ENCODE measurements at regions not wholly inside any gene's neighbourhood (a gene's known extent, or its start where the extent isn't known, plus 50 kb on each side); places are given as distances from the start of the nearest gene placed in this dataset.

DNA sequence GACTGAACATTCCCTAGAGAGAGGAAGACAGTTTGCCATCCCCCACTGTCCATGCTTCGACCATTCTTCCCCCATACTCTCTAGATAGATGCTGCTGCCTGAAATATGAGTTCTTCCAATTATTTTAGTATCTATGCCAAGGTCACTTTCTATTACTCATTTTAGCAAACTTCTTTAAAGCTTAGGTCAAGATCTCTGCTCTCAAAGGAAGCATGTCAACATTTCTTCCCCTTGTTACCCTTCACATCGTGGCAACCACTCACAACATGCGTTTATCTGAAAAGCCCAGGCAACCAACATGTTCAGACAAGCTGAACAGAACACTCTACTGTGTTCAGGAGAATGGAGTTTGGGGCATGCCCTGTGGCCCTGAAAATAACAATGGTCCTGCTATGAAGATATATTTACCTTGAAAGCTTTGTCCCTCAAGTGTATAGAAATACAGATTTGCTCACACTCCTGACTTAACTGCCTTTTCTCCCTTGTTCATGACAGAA is 138.4 kb upstream of the KIF2A start:
- Histone ChIP-seq H3K79me2 (ENCODE audit: low read length) (no peaks in the 10 kb centered on the region), H3K4me1 (ENCODE audit: low read length) (no peaks in the 10 kb centered on the region), H4K20me1 (ENCODE audit: insufficient read depth, low read length) (no peaks in the 10 kb centered on the region), H3K4me3 (ENCODE audit: low read length) (no peak overlapping the region), H3K9me3 (ENCODE audit: insufficient read depth, low read length) (no peaks in the 10 kb centered on the region), H3K4me2 (ENCODE audit: low read length) (no peak overlapping the region), H3K9ac (ENCODE audit: low read length) (no peak overlapping the region), H3K36me3 (replicated peaks; ENCODE audit: low read depth, low read length) (no peaks in the 10 kb centered on the region), H2AFZ (ENCODE audit: low read depth, low read length) (no peak overlapping the region), H3K27ac (ENCODE audit: low read length) (no peak overlapping the region), H3K27me3 (ENCODE audit: low read depth, low read length) (no peaks in the 10 kb centered on the region)
- TF ChIP-seq EZH2phosphoT487 (IDR thresholded peaks at IDR 0.05; ENCODE audit: low read depth), result no peak
- TF ChIP-seq, protein P1, sequence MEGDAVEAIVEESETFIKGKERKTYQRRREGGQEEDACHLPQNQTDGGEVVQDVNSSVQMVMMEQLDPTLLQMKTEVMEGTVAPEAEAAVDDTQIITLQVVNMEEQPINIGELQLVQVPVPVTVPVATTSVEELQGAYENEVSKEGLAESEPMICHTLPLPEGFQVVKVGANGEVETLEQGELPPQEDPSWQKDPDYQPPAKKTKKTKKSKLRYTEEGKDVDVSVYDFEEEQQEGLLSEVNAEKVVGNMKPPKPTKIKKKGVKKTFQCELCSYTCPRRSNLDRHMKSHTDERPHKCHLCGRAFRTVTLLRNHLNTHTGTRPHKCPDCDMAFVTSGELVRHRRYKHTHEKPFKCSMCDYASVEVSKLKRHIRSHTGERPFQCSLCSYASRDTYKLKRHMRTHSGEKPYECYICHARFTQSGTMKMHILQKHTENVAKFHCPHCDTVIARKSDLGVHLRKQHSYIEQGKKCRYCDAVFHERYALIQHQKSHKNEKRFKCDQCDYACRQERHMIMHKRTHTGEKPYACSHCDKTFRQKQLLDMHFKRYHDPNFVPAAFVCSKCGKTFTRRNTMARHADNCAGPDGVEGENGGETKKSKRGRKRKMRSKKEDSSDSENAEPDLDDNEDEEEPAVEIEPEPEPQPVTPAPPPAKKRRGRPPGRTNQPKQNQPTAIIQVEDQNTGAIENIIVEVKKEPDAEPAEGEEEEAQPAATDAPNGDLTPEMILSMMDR (IDR thresholded peaks at IDR 0.05; ENCODE audit: low read depth, low read length), result no peak

DNA sequence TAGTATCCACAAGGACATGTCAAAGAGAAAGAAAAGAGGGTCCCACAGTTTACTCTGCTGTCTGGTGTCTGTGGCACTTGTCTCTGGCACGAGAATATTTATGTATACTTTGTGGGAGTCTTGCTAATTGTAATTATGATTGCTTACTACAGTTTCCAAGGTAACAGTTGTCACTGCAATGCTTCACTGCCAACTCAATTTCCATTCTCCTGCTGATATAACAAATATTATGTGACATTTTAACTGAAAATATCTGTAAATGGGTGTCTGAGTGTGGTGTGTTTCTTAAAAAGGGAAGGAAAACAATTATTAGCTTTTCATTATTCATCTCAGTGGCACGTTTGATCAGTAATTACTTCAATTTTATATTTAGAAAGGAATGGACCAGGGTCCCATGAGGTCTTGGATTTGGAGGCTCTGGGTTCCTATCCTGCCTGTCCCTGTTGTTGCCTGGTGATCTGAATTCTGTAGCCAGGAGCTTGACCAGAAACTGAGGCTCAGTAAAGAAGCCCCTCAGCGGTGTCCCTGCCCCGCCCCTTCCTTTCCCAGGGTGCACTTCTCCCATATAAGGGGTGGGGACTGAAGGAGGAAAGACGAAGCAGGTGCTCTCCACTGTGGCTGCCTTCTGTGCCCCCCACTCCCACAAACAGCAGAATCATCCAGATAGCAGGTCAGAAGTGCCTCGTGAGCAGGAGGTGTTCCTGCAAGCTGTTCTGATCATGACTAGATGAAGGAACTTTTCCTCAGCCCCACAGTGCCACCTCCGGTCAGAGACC is 137.3 kb upstream of the KIF2A start:
- Histone ChIP-seq H3K27me3 (ENCODE audit: low read depth, low read length) (no peaks in the 10 kb centered on the region), H4K20me1 (ENCODE audit: insufficient read depth, low read length) (no peaks in the 10 kb centered on the region), H2AFZ (ENCODE audit: low read depth, low read length) (no peak overlapping the region), H3K79me2 (ENCODE audit: low read length) (no peaks in the 10 kb centered on the region), H3K36me3 (replicated peaks; ENCODE audit: low read depth, low read length) (no peaks in the 10 kb centered on the region), H3K9ac (ENCODE audit: low read length) (no peak overlapping the region), H3K9me3 (ENCODE audit: insufficient read depth, low read length) (no peaks in the 10 kb centered on the region), H3K4me1 (ENCODE audit: low read length) (no peaks in the 10 kb centered on the region), H3K4me2 (ENCODE audit: low read length) (no peak overlapping the region), H3K27ac (ENCODE audit: low read length) (no peak overlapping the region), H3K4me3 (ENCODE audit: low read length) (no peak overlapping the region)
- TF ChIP-seq, protein P1 (IDR thresholded peaks at IDR 0.05; ENCODE audit: low read depth, low read length), result no peak
- no peak for TF ChIP-seq EZH2phosphoT487 (IDR thresholded peaks at IDR 0.05; ENCODE audit: low read depth)

DNA sequence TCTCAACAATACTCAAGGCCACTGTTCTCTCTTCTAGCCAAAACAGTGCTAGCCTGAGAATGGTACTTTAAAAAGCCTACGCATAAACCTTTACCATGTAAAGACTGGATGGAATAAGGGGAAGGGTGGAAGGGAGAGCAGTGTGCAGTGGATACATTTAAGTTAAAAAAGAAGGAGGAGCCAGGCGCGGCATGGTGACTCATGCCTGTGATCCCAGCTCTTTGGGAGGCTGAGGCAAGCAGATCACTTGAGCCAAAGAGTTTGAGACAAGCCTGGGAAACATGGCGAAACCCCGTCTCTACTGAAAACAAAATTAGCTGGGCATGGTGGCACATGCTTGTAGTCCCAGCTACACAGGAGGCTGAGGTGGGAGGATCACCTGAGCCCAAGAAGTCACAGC is 127.7 kb upstream of the KIF2A start:
- H3K27ac ChIP-seq (ENCODE audit: low read length), result no peak overlapping the region
- TF ChIP-seq EZH2phosphoT487 (IDR thresholded peaks at IDR 0.05; ENCODE audit: low read depth), result no peak
- H3K9ac ChIP-seq (ENCODE audit: low read length), result no peak overlapping the region
- no peaks in the 10 kb centered on the region for H3K79me2 ChIP-seq (ENCODE audit: low read length)
- H3K9me3 ChIP-seq (ENCODE audit: insufficient read depth, low read length), result no peaks in the 10 kb centered on the region
- H3K4me2 ChIP-seq (ENCODE audit: low read length), result no peak overlapping the region
- H3K27me3 ChIP-seq (ENCODE audit: low read depth, low read length), result no peaks in the 10 kb centered on the region
- H3K4me1 ChIP-seq (ENCODE audit: low read length), result no peaks in the 10 kb centered on the region
- no peaks in the 10 kb centered on the region for H4K20me1 ChIP-seq (ENCODE audit: insufficient read depth, low read length)
- no peak overlapping the region for H3K4me3 ChIP-seq (ENCODE audit: low read length)
- H2AFZ ChIP-seq (ENCODE audit: low read depth, low read length), result no peak overlapping the region
- no peaks in the 10 kb centered on the region for H3K36me3 ChIP-seq (replicated peaks; ENCODE audit: low read depth, low read length)

DNA sequence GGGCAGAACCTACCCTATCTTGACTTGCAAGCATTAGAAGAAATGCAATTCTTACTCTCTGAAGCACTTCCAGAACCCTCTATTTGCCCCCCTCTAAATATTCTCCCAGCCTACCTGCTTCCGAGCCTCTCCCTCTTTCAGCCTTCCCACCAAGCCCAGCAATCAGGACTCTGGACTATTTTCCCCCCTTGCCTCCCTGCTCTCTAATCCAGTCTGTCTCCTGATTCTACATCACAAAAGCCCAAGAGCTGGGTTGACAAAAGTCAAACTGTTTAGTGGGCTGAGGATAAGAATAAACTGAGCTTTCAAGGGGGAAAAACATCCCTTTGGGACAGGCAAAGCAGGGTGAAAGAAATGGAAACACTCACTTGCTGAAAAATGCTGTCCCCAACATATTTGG is 123.2 kb upstream of the KIF2A start:
- H4K20me1 ChIP-seq (ENCODE audit: insufficient read depth, low read length), result no peaks in the 10 kb centered on the region
- H3K9me3 ChIP-seq (ENCODE audit: insufficient read depth, low read length), result no peaks in the 10 kb centered on the region
- H3K27ac ChIP-seq (ENCODE audit: low read length), result no peak overlapping the region
- H3K4me2 ChIP-seq (ENCODE audit: low read length), result no peak overlapping the region
- TF ChIP-seq, protein P1 (IDR thresholded peaks at IDR 0.05; ENCODE audit: low read depth, low read length), result no peak
- TF ChIP-seq EZH2phosphoT487 (IDR thresholded peaks at IDR 0.05; ENCODE audit: low read depth), result no peak
- H3K4me1 ChIP-seq (ENCODE audit: low read length), result no peaks in the 10 kb centered on the region
- H3K36me3 ChIP-seq (replicated peaks; ENCODE audit: low read depth, low read length), result no peaks in the 10 kb centered on the region
- H3K4me3 ChIP-seq (ENCODE audit: low read length), result no peak overlapping the region
- no peaks in the 10 kb centered on the region for H3K79me2 ChIP-seq (ENCODE audit: low read length)
- H3K27me3 ChIP-seq (ENCODE audit: low read depth, low read length), result no peaks in the 10 kb centered on the region
- no peak overlapping the region for H2AFZ ChIP-seq (ENCODE audit: low read depth, low read length)
- no peak overlapping the region for H3K9ac ChIP-seq (ENCODE audit: low read length)

Measured in OCI-LY3 (cell line).